Occipital lobe (tissue), 1 donor: ENCODE measurements at regions not wholly inside any gene's neighbourhood (a gene's known extent, or its start where the extent isn't known, plus 50 kb on each side); places are given as distances from the start of the nearest gene placed in this dataset.
"Not testable (repeated sequence)": the region's sequence is repeated elsewhere in the genome, so short reads cannot be mapped to it uniquely, and the experiment has no call there.

Experiments
- DNase-seq: peaks from one replicate; lab custom pipeline; 2025; lab: John Stamatoyannopoulos, UW

DNA sequence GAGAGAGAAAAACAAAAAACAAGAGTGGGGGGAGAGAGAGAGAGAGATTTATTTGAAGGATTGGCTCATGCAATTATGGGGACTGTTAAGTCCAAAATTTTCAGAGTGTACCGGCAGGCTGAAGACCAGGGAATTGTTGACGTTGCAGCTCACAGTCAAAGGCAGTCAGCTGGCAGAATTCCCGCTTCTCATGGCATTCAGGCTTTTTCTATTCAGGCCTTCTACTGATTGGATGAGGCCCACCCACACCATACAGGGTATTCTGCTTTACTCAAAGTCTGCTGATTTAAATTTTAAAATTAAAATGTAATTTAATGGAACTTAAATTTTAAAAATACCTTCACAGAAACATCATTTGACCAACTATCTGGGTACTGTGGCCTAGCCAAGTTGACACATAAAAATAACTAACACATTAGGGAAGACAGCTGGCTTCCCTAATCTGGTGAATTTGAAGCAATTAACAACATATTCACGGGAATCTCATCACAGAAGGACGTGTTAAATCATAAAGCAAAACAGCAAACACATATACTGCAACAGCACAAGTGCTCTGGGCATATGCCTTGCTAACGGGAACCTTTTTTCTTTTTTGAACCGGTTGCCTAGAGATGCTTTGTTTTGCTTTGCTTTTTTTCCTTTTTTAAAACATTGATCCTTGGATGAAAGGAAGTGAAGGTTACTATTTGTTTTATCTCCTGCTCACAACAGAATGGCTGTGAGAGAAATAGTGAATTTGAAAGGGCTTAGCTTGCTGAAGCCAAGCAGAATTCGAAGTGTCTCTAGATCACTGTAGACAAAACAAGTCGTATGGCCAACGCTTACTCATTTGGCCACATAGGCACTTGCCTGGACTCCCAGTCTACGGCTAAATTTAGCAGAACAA, 505.1 kb downstream of the IRS2 start:
- DNase-seq = no peak

DNA sequence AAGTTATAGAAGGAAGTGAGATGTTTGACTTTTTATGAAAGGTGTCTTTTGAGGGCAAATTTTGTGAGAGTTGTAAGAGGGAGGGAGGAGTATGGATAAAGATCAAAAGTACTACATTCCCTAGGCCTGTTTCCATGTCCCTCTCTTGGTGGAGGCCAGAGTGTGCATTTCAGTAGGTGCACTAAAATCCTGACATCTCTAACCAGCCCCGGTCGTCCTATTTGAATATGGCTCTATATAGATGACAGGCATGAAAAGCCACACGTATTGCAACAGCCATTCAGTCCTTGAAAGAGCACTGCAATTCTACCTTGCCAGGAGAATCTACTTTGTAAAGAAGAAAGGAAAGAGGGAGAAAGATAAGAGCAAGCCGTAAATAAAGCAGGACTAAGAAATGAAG, 510.1 kb downstream of the IRS2 start:
- DNase-seq = no peak

DNA sequence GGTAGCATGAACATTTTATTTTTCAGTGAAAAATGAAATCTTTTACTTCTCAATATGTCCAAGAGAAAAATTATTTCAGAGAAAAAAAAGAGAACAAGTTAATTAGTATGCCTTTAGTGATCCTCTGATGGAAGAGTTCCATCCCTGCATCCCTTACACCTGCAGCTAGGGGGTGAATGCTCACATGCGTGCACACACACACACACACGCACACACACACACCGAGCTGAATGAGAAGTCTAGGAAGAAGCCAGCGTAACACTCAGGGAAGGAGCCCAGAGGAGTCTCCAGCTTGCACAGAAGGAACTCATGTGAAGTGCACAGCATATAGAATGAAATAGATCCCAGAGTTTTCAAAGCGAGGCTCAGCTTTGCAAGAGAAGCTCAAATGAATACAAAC, 510.5 kb downstream of the IRS2 start:
- DNase-seq = no peak

DNA sequence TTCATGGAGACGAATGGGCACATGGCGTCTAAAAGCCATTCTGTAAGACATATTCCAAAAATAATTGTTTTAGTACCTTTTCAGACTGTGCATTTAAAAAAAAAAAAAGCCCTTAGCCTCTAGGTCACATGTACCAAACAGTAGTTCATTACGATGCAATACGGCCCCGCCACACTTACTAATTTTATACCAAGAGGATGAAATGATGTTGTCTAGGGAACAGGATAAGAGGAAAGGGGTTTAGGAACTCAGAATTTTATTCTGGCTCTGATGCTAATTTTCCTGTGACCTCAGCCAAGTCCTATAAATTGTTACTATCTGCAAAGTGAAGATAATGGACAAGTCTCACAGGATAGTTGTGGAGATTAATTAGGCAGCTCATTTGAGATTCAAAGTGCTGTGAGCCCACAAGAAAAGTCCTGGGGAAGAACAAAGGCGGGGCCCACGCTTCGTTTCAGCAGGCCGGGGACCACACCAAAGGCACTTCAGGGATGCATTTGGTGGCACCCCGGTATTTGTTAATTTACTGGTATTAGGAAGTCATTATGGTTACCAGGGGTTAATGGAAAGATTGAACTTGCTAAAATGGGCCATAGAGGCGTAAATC, 511.1 kb downstream of the IRS2 start:
- no peak for DNase-seq

DNA sequence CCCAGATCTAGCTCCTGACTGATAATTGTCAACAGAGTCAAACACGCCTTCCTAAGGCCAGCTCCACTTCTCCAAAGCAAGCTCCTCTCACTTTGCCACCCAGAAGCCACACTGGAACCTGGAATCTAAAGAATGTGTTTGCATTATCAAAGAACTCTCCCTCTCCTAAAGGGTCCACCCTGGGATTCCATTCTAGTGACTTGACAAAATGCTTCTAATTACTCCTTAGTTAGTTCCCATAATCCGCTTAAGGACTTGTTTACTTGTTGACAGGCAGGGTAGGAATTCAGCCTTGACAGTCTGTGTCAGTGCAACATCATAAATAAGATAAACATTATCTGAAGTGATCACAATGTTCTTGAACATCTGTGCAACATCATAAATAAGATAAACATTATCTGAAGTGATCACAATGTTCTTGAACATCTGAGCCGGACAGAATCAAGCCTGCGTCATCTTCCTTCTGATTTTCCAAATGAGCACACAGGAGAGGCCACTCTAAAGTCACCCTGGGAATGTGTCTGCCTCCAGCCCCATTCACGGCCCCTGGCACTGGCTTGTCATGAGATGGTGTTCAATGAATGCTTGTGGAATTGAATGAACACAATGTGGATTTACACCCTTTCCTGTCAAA, 512.1 kb downstream of the IRS2 start:
- DNase-seq = no peak

DNA sequence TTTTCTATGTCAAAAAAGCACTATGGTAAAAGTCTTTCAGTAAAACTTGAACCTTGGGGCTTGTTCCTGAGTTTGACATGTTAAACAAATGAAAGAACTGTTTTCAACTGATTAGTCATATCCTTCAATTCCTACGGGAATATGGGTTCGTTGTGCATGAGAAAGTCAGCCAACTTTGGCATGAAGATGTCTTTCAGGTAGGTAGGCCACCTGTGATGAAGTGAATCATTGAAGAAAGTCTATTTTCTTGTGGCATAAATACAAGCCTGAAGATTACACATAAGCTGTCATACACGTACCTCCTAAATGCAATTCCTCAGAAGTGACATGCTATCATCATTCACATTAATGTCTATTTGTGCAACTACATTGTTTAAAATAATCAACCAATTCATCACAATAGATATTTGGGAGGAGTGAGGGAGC, 513.0 kb downstream of the IRS2 start:
- DNase-seq = no peak

DNA sequence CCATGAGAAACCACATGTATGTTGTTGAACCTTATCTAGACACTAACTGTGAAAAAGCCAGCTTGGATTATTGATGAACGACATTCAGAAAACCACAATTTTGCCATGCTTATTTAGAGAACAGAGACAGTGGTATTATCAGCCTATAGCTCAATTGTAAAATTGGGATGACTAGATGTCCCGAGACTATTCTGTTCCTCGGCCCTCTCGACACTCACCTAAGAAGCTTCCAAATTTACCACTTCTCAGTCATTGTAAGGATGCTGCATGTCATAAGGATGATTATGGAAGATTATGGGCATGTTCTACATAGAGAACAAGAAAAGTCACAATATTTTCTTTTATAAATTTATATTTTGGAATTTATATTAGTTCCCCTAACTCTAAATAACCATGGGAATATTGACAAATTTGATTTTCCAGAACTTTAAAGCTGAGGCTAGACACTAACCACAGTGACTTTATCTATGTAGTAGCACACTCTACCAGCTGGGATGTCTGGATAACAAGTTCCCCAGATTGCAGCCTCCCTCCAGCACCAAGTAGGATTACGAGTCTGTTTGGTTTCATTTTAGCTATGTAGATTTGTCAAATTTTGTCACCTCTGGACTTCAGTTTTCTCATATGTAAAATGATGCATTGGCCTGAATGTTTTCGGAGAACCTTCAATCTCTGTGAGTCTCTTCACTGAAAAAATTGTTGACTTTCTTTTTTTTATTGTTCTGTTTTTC, 513.6 kb downstream of the IRS2 start:
- DNase-seq = no peak

DNA sequence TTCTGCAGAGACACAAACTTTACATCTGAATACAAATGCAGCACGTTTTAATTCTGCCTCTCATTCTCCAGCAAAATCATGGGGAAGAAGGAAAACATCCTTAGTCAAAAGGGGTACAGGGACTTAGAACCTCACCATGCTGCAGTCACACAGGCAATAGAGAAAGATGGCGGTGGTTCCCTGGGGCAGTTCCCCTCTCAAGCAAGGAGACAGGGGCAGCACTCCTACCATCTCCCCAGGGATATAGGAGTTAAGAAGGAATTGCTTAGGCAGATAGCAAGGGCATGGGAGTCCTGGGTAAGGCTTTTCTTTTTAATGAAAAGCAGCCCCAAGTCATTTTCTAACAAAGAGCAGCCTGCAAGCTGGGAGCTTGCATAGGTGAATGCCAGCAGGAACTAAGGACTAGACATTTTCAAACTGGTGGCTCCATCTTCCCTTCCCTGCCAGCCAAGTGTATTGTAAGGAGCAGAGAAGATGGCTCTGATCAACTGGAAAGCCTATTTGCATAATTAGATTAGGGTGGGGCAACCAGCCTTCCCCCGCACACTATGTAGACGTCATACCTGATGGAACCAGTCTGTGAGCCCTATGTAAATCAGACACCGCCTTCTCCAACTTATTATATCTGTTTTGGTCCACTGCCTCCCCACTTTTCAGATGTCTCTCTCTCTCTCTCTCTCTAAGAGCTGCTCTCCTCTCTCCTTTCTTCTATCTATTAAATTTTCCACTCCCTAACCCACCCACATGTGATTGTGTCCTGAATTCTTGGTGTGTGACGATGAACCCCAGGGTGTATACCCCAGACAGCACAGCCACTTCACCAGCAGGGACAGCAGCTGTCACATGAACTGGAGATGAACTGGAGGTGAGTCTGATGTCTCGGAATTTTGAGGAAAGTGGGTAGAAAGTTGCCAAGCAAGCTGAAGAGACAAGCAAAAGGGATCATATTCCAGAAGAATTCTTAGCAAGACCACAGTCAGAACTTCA, 514.5 kb downstream of the IRS2 start:
- no peak for DNase-seq

DNA sequence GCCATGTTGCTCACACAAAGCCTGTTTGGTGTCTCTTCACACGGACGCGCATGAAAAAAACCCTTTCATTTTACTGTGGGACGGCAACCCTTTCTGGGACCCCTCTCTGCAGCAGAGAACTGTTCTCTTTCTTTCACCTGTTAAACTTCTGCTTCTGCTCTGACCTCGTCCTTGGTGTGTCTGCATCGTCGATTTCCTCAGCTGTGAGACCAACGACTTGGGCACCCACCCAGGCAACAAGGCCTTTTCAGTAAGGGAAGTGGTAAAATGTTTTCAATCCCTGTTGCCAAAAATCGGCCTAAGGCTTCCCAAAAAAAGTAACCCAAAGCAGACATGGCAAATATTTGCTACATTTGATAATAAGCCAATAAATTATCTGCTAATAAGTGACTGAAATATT, 515.3 kb downstream of the IRS2 start:
- no peak for DNase-seq

DNA sequence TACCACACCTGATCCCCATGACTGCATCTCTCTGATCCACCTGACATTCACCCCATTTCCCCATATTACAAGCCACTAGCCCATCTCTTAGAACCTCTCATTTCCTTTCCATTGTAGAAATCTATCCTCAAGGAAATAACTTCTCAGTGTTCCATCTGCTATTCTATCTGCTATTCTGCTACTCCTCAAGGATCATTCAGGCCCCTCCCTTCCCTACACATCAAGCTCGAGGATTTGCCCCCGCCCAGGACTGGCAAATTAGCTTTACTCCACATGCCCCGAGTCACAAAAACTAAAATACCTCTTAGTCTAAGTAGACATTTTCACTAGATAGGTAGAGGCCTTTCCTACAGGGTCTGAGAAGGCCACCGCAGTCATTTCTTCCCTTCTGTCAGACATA, 517.0 kb downstream of the IRS2 start:
- not testable (repeated sequence) for DNase-seq

DNA sequence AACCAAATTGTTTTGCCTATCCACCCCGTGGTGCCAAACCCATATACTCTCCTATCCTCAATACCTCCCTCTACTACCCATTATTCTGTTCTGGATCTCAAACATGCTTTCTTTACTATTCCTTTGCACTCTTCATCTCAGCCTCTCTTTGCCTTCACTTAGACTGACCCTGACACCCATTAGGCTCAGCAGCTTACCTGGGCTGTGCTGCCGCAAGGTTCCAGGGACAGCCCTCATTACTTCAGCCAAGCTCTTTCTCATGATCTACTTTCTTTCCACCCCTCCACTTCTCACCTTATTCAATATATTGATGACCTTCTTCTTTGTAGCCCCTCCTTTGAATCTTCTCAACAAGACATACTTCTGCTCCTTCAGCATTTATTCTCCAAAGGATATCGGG, 517.9 kb downstream of the IRS2 start:
- DNase-seq = not testable (repeated sequence)

DNA sequence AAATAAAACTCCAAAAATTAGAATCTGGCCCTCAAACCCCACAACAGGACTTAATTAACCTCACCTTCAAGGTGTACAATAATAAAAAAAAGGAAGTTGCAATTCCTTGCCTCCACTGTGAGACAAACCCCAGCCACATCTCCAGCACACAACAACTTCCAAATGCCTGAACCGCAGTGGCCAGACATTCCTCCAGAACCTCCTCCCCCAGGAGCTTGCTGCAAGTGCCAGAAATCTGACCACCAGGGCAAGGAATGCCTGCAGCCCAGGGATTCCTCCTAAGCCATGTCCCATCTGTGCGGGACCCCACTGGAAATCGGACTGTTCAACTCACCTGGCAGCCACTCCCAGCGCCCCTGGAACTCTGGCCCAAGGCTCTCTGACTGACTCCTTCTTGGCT, 519.0 kb downstream of the IRS2 start:
- not testable (repeated sequence) for DNase-seq

DNA sequence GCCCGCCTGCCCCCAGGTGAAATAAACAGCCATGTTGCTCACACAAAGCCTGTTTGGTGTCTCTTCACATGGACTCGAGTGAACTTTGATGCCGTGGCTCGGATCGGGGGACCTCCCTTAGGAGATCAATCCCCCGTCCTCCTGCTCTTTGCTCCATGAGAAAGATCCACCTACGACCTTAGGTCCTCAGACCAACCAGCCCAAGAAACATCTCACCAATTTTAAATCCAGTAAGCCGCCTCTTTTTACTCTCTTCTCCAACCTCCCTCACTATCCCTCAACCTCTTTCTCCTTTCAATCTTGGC, 521.0 kb downstream of the IRS2 start:
- DNase-seq = not testable (repeated sequence)

DNA sequence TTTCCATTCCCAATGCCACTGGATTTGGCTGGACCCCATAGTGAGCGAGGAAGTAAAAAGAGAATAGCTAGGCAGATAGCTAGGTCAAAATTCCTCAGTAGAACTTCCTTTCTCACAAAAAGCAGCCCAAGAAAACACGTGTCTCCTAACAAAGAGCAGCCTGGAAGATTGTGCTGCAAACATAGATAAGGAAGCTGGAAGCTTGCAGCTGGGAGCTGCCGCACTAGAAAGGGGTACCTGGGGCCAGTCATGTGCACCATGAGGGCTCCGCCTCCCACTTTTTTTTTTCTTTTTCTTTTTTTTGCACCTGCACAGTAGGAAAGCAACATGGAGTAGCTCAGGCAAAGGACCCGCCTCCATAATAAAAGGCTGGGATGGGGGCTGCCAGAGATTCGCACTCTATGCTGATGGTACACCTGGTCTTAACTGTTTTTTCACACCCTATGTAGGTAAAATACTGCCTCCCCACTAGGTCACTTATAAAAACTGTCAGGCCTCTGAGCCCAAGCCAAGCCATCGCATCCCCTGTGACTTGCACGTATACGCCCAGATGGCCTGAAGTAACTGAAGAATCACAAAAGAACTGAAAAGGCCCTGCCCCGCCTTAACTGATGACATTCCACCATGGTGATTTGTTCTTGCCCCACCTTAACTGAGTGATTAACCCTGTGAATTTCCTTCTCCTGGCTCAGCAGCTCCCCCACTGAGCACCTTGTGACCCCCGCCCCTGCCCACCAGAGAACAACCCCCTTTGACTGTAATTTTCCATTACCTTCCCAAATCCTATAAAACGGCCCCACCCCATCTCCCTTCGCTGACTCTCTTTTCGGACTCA, 521.6 kb downstream of the IRS2 start:
- not testable (repeated sequence) for DNase-seq

DNA sequence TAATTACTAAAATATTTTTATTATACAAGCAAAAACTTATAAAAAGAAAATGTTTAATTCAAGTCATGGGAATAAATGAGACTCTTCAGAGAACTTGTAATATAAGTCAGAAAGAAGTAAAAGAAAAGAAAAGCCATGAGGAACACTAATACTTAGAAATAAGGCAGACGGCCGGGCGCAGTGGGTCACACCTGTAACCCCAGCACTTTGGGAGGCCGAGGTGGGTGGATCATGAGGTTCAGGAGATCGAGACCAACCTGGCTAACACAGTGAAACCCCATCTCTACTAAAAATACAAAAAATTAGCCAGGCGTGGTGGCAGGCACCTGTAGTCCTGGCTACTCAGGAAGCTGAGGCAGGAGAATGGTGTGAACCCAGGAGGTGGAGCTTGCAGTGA, 528.6 kb downstream of the IRS2 start:
- not testable (repeated sequence) for DNase-seq
